Hematopoietic multipotent progenitor cell treated with erythropoietin and hydrocortisone succinate and interleukin-3 and kit ligand, for 6 days (in vitro differentiated cells): ENCODE measurements at regions not wholly inside any gene's neighbourhood (a gene's known extent, or its start where the extent isn't known, plus 50 kb on each side); places are given as distances from the start of the nearest gene placed in this dataset.
A peak's percentile ranks its signal among the peaks of the same experiment; 100 is the strongest.

Experiments used
- DNase-seq: peaks from one replicate; pipeline ENCODE4 v3.0.0-alpha.2; 2015

DNA sequence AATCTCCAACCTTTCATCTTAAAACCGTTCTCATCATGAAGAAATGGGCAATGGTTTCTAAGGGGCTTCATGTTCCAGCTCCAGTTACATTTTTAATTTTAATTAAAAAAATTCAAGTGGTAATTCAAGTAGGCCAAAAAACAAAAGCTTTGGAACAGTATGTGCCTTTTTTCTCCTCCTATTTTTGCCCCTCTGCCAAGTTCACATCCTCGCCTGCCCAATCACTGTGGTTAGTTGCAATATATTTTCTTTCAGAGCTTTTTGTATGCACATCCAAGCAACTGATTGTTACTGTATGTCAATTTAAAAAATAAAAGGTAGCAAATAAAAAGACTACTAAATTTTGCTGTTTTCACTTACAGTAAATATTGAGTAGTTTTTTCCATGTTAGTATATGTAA is 99.8 kb upstream of the B3GAT2 start:
- no peak for DNase-seq

GRCh38 chr6:71066153-71066552 is 109.3 kb upstream of the B3GAT2 start:
- no peak for DNase-seq

- DNase-seq: no peak
Observed at GRCh38 chr6:71067816-71068215, 111.0 kb upstream of the B3GAT2 start.

DNA sequence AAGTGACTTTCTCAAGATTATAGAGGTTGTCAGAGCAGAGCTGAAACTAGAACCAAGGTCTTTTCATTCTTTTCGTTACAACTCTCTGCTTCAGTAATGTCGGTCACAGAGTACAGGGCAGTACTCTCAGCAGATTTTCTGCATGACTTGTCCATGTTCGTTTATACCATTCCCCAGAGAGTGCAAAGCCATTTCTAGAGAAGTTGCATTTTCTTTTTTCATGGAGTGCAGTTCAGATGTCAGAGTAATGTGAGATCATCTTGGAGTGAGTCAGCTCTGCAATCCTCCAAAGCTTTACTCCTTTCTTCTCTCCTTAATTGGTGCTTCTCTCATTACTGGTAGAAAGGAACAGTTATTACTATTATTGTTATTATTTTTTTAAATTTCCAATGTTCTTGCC is 115.6 kb upstream of the B3GAT2 start:
- DNase-seq: no peak

DNA sequence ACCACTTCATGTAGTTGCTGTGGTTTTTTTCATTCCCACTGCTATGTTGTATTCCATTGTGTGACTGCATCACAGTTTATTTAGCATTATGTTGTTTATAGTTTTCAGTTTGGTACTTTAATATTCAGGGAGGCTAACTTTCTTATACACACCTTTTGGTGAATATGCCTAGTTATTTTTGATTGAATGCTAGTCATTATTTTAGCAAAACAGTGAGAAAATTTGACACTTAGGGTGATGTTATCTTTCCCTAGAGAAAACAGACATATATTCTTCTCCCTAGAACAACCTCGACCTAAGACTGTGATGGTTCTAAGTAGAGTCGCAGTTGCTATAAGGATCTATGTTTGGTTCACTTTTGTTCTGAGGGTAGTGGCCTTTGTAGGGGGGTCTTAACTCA is 120.8 kb upstream of the B3GAT2 start:
- no peak for DNase-seq

GRCh38 chr6:71079677-71080076 is 122.8 kb upstream of the B3GAT2 start:
- no peak for DNase-seq

- DNase-seq: no peak
Observed at GRCh38 chr6:71080133-71080532, 123.3 kb upstream of the B3GAT2 start.

GRCh38 chr6:71080826-71081225 is 124.0 kb upstream of the B3GAT2 start:
- no peak for DNase-seq

DNA sequence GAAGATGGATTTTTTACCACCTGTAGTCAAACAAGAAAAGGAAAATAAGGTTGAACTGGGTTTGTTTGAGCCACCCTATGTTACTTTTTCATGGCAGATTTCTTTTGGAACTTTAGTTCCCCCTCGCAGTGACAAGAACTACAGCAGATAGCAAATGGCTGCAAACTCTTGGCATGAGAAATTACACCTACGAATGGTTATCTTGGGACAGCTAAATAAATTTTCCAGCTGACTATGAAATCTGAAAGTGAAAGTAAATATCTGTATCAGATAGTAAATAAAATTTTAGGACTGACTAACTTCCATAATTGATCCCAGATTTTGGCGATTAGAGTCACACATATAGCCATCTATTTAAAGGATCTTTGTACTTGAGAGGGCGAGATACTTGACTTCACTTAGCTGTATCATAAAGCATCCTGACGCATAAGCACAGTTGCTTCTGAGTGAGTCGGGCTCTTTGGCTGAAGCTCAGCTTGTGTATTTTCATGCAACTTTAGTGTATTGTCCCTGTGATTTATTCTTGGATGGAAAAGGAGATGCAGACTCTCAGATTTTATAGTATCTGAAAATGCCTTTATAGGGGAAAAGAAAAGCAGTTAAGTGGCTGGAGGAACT is 125.3 kb upstream of the B3GAT2 start:
- DNase-seq: no peak

DNA sequence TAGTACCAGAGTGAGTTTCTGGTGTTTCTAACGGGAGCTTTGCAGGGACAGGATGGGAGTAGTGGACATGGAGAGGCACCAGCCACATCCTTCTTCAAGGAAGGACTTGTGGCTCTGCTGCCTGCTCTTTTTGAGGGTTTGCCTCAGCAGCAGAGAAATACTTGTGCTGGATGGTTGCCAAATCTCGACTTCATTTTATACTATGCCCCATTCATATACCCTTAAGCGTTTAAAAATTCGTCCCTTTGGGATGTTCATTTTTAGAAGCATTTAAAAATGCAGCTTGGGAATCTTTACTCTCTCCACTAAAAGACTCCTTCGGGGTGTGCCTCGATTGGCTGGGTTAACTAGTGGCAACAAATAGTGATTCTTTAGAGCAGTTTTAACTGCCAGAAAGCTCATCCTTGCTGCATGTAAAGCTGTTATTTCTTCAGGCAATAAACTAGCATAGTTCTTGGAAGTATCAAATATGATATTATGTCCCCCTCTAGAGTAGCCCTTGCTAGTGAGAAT is 126.5 kb upstream of the B3GAT2 start:
- no peak for DNase-seq

GRCh38 chr6:71088166-71088565 is 131.3 kb upstream of the B3GAT2 start:
- DNase-seq: no peak

- DNase-seq: no peak
Observed at GRCh38 chr6:71090217-71090616, 133.4 kb upstream of the B3GAT2 start.

DNA sequence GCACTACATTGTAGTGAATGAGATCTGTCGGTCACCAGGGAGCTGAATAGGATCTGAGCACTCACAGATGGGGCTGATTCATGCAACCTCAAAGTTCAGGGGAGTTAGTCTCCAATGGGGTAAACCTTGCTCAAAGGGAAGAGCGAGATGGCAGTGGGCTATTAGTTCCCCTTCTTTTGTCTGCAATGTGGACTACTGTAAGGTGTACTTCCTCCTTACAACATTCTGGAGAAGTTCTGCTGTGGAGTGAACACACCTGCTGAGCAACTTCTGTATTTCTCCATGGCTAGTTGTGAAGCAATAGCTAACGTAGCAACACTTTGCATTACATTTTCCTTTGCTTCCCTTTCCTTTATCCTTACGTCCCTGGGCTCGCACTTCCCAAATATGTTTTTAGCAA is 134.3 kb upstream of the B3GAT2 start:
- DNase-seq: peak; percentile 1

- no peak for DNase-seq
Observed at GRCh38 chr6:71091956-71092355, 135.1 kb upstream of the B3GAT2 start.

DNA sequence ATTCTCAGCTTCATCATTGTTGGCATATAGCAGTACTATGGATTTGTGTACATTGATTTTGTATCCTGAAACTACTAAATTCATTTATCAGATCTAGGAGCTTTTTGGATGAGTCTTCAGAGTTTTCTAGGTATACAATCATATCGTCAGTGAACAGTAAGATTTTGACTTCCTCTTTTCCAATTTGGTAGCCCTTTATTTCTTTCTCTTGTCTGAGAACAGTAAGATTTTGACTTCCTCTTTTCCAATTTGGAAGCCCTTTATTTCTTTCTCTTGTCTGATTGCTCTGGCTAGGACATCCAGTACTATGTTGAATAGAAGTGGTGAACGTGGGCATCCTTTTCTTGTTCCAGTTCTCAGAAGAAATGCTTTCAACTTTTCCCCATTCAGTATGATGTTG is 140.4 kb upstream of the B3GAT2 start:
- DNase-seq: peak; percentile 2

- no peak for DNase-seq
Observed at GRCh38 chr6:71099649-71100048, 142.8 kb upstream of the B3GAT2 start.

DNA sequence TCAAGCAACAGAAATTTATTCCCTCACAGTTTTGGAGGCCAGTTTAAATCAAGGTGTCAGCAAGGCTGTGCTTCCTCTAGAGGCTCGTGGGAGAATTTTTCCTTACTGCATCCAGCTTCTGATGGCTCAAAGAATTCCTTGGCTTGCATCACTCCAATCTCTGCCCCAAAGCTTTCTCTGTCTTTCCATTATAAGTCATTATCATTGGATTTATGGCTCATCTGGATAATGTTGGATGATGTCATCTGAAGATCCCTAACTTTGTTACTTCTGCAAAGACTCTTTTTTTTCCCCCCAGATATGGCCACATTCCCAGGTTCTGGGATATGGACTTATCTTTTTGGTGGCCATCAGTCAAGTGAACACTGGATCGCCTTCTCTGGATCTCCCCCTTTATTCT is 146.3 kb upstream of the B3GAT2 start:
- no peak for DNase-seq

DNA sequence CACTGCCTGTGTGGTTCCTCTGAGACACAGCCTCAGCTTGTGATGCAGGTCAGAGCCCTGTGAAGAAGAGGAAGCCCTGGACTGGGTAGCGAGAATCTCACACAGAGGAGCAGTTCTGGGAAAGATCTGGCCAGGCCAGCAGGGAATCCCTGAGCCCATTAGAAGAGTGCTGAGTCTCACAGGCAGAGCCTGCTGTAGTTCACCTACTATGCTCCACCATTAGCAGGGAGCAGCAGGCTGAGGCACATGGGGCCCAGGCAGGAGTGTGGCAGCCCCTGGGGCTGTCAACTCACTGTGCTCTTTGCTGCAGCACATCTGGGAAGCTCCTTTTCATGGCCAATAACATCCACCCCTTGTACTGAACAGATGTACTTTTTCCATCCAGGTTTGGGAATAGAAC is 146.8 kb upstream of the B3GAT2 start:
- DNase-seq: no peak

DNA sequence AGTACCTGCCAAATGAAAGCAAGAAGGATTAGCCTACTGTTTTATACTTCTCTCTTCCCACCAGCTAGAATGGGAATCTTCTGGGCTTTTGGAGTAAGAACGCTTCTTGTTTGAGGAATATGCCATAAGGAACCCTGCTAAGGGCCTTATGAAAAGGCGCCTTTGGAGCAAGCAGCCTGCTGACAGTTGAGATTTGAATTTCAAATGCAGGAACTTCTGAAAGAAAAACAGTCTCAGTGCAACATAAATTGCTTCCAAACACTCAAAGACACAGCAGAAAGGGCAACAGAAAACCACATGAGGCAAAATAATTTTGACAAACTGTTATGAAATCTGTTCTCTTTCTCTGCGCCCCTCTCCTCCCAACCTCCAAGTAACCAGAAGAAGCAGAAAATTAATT is 149.4 kb upstream of the B3GAT2 start:
- DNase-seq: no peak

- DNase-seq: no peak
Observed at GRCh38 chr6:71107911-71108420, 151.1 kb upstream of the B3GAT2 start.

DNA sequence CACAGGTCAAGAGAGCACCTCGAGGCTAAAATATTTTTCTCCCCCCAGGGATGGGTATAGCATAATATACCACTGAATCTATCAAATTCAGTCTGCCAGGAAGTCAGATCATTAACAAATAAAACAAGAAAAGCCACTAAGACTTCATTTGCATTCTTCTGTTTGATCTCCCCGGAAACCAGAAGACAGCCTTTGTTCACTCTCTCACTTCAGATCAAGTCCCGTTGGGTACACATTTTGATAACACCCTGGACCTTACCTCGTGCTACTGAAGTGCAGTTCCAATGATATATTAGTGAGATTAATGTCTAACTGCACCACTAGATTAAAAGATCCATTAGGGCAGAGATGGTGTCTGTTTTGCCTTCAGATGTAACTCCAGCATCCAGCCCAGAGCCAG is 157.7 kb upstream of the B3GAT2 start:
- DNase-seq: no peak

DNA sequence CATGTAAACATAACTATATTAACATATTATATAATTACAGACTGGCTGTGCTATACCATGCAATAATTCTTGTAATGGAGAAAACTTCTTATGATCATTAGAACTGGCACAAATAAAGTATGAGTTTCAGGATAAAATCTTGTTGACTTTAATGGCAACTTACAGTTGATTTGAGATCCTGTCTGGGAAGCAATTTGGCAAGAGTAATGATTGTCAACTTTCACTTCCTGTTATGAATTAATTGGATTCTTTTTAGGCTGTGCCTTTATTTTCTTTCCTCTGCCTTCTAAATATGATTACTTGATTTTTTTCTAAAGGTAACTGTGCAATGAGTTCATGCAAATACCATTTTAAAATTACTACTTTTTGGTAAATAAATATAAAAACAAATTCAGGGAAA is 158.1 kb upstream of the B3GAT2 start:
- no peak for DNase-seq

DNA sequence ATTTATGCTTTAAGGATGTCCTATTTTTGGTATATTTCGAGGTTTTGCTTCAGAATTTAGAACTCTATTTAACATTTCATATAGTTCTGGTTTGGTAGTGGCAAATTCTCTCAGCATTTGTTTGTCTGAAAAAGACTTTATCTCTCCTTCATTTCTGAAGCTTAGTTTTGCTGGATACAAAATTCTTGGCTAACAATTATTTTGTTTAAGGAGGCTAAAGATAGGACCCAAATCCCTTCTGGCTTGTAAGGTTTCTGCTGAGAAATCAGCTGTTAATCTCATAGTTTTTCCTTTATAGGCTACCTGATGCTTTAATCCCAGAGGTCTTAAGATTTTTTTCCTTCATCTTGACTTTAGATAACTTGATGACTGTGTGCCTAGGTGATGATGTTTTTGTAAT is 162.7 kb upstream of the B3GAT2 start:
- no peak for DNase-seq

GRCh38 chr6:71123051-71123450 is 165.6 kb upstream of the OGFRL1 start:
- DNase-seq: no peak

DNA sequence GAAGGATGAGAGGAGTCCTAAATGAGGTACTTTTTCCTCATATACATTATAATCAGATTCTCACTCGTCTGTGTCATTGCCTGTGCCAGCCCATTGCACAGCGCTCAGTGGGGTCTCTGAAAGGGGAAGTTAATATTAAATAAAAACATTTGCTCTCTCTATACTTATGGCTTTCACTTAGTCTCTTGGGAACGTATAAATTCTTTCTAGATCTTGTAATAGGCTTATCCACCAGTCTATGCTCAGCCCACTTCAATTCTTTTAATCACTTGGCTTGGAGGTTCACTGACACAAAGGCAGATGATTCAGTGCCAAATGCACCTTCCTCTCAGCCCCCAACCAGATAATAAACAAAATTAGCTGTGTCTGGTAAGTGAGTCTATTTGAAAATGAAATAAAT is 164.3 kb upstream of the OGFRL1 start:
- no peak for DNase-seq
